ENCODE measurements at regions not wholly inside any gene's neighbourhood (a gene's known extent, or its start where the extent isn't known, plus 50 kb on each side); places are given as distances from the start of the nearest gene placed in this dataset.

DNA sequence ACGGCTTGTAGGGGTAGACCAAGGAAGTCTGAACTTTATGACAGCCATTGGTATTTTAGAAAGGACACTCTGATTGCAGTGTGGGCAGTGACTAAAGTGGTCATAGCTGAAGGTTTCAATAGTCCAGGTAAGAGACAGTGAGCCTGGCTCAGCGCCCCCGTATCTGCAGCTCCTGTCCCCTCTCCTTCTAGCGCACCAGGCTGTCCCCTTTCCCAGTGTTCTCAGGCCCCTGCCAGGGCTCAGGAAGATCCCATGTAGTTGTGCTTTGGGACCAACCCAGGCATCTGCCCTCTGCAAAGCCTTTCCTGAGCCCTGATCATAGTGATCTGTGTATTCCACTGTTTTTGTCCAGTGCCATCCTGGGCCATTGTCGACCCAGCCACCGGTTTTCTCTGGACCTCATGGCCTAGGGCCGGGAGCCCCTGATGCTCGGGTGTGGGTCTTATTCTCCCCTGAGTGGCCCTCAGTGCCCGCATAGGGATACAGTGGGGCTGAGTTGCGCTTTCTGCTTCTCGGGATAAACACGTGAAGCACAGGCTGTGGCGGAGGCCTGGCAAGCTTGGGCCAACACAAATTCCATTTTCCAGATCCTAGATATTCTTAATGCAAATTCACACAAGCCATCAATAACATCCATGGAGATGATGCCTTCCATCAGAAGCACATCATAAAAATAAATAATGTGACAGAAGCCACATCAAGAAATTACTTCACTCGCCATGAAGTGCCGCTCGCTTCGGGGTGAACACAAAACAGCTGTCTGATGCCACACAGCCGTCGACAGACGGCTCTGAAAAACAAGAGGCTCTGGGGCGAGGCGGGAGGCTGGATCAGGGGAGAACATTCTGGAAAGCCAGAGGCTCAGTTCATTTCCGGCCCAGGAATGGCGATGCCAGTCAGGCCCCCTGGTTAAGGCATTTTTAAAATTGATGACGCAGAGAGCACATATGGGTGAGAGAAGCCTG, 805.0 kb downstream of the TBC1D22A start:
- in situ Hi-C loops (cut with HindIII; ENCODE audit: low pct_unique_long_range_greater_than_20kb, low sequenced_read_pairs) (no loop called here), intact Hi-C loops (cut with micrococcal nuclease; ENCODE audit: unreplicated experiment) (no loop called here)
- TF ChIP-seq SIN3A (IDR thresholded peaks at IDR 0.05; ENCODE audit: borderline replicate concordance, insufficient read depth, low read depth, low read length) (no peak), POLR2AphosphoS5 (IDR thresholded peaks at IDR 0.05; ENCODE audit: low read depth, low read length) (no peak), TCF7L2 (IDR thresholded peaks at IDR 0.05; ENCODE audit: low read depth, low read length) (no peak)
- TF ChIP-seq, protein P1, sequence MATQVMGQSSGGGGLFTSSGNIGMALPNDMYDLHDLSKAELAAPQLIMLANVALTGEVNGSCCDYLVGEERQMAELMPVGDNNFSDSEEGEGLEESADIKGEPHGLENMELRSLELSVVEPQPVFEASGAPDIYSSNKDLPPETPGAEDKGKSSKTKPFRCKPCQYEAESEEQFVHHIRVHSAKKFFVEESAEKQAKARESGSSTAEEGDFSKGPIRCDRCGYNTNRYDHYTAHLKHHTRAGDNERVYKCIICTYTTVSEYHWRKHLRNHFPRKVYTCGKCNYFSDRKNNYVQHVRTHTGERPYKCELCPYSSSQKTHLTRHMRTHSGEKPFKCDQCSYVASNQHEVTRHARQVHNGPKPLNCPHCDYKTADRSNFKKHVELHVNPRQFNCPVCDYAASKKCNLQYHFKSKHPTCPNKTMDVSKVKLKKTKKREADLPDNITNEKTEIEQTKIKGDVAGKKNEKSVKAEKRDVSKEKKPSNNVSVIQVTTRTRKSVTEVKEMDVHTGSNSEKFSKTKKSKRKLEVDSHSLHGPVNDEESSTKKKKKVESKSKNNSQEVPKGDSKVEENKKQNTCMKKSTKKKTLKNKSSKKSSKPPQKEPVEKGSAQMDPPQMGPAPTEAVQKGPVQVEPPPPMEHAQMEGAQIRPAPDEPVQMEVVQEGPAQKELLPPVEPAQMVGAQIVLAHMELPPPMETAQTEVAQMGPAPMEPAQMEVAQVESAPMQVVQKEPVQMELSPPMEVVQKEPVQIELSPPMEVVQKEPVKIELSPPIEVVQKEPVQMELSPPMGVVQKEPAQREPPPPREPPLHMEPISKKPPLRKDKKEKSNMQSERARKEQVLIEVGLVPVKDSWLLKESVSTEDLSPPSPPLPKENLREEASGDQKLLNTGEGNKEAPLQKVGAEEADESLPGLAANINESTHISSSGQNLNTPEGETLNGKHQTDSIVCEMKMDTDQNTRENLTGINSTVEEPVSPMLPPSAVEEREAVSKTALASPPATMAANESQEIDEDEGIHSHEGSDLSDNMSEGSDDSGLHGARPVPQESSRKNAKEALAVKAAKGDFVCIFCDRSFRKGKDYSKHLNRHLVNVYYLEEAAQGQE (IDR thresholded peaks at IDR 0.05; ENCODE audit: insufficient read depth in 1 of 2, low read depth in 2 of 2, low read length in 1 of 2) = no peak
- TF ChIP-seq, protein P2, sequence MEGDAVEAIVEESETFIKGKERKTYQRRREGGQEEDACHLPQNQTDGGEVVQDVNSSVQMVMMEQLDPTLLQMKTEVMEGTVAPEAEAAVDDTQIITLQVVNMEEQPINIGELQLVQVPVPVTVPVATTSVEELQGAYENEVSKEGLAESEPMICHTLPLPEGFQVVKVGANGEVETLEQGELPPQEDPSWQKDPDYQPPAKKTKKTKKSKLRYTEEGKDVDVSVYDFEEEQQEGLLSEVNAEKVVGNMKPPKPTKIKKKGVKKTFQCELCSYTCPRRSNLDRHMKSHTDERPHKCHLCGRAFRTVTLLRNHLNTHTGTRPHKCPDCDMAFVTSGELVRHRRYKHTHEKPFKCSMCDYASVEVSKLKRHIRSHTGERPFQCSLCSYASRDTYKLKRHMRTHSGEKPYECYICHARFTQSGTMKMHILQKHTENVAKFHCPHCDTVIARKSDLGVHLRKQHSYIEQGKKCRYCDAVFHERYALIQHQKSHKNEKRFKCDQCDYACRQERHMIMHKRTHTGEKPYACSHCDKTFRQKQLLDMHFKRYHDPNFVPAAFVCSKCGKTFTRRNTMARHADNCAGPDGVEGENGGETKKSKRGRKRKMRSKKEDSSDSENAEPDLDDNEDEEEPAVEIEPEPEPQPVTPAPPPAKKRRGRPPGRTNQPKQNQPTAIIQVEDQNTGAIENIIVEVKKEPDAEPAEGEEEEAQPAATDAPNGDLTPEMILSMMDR (IDR thresholded peaks at IDR 0.05) = no peak
- no TSS peak for BruUV-seq (replicated peaks)
- no peak overlapping the region for H3K4me3 ChIP-seq (ENCODE audit: low read depth in 2 of 2, low read length in 2 of 2)
- no peaks in the 10 kb centered on the region for H3K27me3 ChIP-seq (ENCODE audit: control insufficient read depth, insufficient read depth, low read length)
- ChIA-PET CTCF (no interaction called here), POLR2A (no interaction called here)
- H3K27ac ChIP-seq (ENCODE audit: low read length) = no peak overlapping the region
- no peaks in the 10 kb centered on the region for H3K9me3 ChIP-seq (ENCODE audit: control insufficient read depth, insufficient read depth, low read depth, low read length)
- DNase-seq (ENCODE audit: low read depth, low spot score) (no peak), ATAC-seq (no peak)
- no peaks in the 10 kb centered on the region for H3K4me1 ChIP-seq (ENCODE audit: control insufficient read depth, insufficient read depth, low read length)
- no peaks in the 10 kb centered on the region for H3K36me3 ChIP-seq (ENCODE audit: control insufficient read depth, insufficient read depth, low read length)

DNA sequence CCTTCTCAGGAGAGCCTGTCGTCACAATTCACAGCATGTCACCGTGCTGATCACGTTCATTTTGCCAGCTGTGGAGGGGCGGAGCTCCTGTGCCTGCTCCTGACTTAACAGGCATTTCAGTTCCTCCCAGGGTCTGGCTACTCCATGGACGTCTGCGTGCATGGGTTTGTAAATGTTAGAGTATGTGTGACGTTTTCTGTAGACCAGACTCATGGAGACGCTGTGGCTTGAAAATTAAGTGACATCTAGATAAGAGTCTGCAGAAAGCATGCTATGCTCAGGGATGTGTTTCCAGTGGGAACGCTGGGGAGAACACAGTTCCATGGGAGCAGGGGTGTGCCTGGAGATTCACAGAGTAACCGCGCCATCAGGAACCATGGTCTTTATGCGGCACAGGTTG, 804.0 kb downstream of the TBC1D22A start:
- no peak for DNase-seq (ENCODE audit: low read depth, low spot score)
- no peaks in the 10 kb centered on the region for H3K4me1 ChIP-seq (ENCODE audit: control insufficient read depth, insufficient read depth, low read length)
- BruUV-seq (replicated peaks) = no TSS peak
- no peak overlapping the region for H3K4me3 ChIP-seq (ENCODE audit: low read depth in 2 of 2, low read length in 2 of 2)
- ATAC-seq = no peak
- no peaks in the 10 kb centered on the region for H3K27me3 ChIP-seq (ENCODE audit: control insufficient read depth, insufficient read depth, low read length)
- intact Hi-C loops (cut with micrococcal nuclease; ENCODE audit: unreplicated experiment) = no loop called here
- CTCF ChIA-PET = no interaction called here
- POLR2A ChIA-PET = no interaction called here
- in situ Hi-C loops (cut with HindIII; ENCODE audit: low pct_unique_long_range_greater_than_20kb, low sequenced_read_pairs) = no loop called here
- H3K27ac ChIP-seq (ENCODE audit: low read length) = no peak overlapping the region
- TF ChIP-seq, protein P1 (IDR thresholded peaks at IDR 0.05; ENCODE audit: insufficient read depth in 1 of 2, low read depth in 2 of 2, low read length in 1 of 2) = no peak
- no peak for TF ChIP-seq POLR2AphosphoS5 (IDR thresholded peaks at IDR 0.05; ENCODE audit: low read depth, low read length)
- TF ChIP-seq SIN3A (IDR thresholded peaks at IDR 0.05; ENCODE audit: borderline replicate concordance, insufficient read depth, low read depth, low read length) = no peak
- no peak for TF ChIP-seq TCF7L2 (IDR thresholded peaks at IDR 0.05; ENCODE audit: low read depth, low read length)
- TF ChIP-seq, protein P2 (IDR thresholded peaks at IDR 0.05) = no peak
- no peaks in the 10 kb centered on the region for H3K9me3 ChIP-seq (ENCODE audit: control insufficient read depth, insufficient read depth, low read depth, low read length)
- H3K36me3 ChIP-seq (ENCODE audit: control insufficient read depth, insufficient read depth, low read length) = no peaks in the 10 kb centered on the region

All from Panc1 (cell line).